ENCODE measurements at regions not wholly inside any gene's neighbourhood (a gene's known extent, or its start where the extent isn't known, plus 50 kb on each side); places are given as distances from the start of the nearest gene placed in this dataset.

DNA sequence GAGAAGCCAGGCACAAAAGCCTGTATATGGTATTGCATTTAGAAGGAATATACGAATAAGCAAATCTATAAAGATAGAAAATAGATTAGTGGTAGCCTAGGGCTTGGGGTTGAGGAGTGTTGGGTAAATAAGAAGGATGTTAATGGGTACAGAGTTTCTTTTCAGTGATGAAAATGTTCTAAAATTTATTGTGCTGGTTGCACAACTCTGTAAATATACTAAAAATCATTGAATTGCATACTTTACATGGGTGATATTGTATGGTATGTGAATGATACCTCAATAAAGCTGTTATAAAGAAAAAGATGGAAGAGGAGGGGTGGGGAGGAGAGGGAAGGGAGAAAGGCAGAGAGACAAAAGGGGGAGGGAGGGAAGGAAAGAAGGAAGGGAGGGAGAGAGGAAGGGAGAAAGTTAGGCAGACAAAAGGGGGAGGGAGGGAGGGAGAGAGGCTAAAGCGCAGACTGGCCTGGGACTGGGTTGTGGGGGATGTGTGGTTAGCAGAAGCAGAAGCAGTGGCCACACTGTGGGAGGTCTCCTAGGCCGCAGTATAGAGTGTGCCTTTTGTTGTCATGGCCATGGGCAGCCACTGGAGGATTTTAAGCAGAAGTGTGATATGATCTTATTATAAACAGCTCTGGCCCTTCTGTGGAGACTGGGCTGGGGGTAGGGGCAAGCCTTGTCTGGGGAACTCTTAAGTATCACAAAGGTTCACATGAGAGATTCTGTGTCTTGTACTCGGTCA, 73.6 kb upstream of the ELK3 start (continued):
- TF ChIP-seq EGR1 (IDR thresholded peaks at IDR 0.05; ENCODE audit: borderline replicate concordance, low read depth, low read length) (peak; percentile 62; the same call in 1 of the 2 replicates), E2F6 (IDR thresholded peaks at IDR 0.05) (no peak)
